Tibial nerve (tissue), 3 donors: ENCODE measurements at regions not wholly inside any gene's neighbourhood (a gene's known extent, or its start where the extent isn't known, plus 50 kb on each side); places are given as distances from the start of the nearest gene placed in this dataset.

ENCODE experiments used
- CTCF ChIP-seq, 5 experiments: fragments of 200-600 bp in 3 of 5; fragments of 450-650 bp in 2 of 5; sonication (generic) in 3 of 5; IDR thresholded peaks; one replicate each; pipeline ENCODE4 v1.5.1; 2016 to 2019; ENCODE audit warnings: antibody characterized with exemption in 5 of 5, mild to moderate bottlenecking in 3 of 5, moderate library complexity in 2 of 5
- POLR2A ChIP-seq, 2 donors: fragments of 450-650 bp; IDR thresholded peaks; one replicate each; pipeline ENCODE4 v1.6.1; 2017; ENCODE audit warnings: antibody characterized with exemption in 2 of 2, mild to moderate bottlenecking in 2 of 2, moderate library complexity in 2 of 2

GRCh38 chr1:54460861-54461387 is 54.7 kb upstream of the SSBP3 start:
- TF ChIP-seq CTCF (IDR thresholded peaks at IDR 0.05): no peak
- no peak for TF ChIP-seq POLR2A (IDR thresholded peaks at IDR 0.05)
